VCaP (cell line): ENCODE measurements at regions not wholly inside any gene's neighbourhood (a gene's known extent, or its start where the extent isn't known, plus 50 kb on each side); places are given as distances from the start of the nearest gene placed in this dataset.
A peak's percentile ranks its signal among the peaks of the same experiment; 100 is the strongest.
"Not testable (repeated sequence)": the region's sequence is repeated elsewhere in the genome, so short reads cannot be mapped to it uniquely, and the experiment has no call there.

Source experiments
- H3K27ac ChIP-seq: fragments of 450-650 bp; 2 replicates; pipeline ENCODE4 v1.5.1; 2017
- TF ChIP-seq, protein P1 (sequence below): fragments of 450-650 bp; conservative IDR thresholded peaks from 2 replicates; pipeline ENCODE4 v1.5.1; 2017; ENCODE audit warnings: mild to moderate bottlenecking, moderate library complexity

DNA sequence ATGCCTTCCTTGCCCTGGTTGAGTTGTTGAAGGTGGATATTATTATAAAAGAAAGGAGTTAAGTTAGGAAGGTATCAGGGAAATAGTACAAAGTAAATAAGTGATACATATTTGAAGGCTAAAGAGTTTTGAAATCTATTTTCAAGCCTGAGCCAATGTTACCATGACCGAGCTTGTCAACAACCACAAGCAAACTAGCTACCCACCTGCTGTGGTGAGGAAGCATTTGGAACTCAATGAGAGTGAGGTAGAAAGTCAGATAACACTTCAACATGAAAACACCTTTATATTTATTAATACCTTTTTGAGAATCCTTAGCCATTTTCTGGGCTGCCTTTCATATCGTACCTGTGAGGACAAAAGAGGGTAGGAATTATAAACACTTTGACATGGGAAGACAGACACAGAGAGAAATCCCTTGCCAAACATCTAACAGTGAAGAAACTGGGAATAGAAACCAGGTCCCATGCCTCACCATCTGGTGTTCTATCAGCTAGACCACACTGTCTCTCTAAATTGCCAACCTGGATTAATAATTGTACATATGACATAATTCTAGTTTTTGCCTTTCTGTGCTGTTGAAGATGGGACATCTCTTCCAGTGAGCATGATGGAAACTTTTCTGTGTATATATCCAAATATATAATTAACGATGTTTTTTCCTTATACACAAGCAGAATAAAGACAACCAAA, 606.4 kb upstream of the NR3C2 start:
- H3K27ac ChIP-seq, result no peak overlapping the region
- TF ChIP-seq, protein P1, sequence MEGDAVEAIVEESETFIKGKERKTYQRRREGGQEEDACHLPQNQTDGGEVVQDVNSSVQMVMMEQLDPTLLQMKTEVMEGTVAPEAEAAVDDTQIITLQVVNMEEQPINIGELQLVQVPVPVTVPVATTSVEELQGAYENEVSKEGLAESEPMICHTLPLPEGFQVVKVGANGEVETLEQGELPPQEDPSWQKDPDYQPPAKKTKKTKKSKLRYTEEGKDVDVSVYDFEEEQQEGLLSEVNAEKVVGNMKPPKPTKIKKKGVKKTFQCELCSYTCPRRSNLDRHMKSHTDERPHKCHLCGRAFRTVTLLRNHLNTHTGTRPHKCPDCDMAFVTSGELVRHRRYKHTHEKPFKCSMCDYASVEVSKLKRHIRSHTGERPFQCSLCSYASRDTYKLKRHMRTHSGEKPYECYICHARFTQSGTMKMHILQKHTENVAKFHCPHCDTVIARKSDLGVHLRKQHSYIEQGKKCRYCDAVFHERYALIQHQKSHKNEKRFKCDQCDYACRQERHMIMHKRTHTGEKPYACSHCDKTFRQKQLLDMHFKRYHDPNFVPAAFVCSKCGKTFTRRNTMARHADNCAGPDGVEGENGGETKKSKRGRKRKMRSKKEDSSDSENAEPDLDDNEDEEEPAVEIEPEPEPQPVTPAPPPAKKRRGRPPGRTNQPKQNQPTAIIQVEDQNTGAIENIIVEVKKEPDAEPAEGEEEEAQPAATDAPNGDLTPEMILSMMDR, result no peak

DNA sequence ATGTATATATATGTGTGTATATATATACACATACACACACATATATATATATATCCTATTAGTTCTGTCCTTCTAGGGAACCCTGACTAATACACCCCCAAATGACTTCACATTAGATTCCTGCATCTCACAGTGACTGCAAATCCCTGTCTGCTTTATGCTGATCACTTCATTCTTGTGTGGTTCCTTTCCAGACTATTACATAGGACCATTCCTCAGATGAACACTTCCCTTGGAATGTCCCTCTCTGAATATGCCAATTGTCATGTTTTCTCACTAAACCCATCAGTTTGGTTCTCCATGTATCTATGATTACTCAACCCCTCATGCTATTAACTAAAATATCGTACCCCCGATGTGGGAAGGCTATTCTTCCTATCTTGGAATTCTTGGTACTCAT, 605.2 kb upstream of the NR3C2 start:
- TF ChIP-seq, protein P1, result no peak
- no peak overlapping the region for H3K27ac ChIP-seq

DNA sequence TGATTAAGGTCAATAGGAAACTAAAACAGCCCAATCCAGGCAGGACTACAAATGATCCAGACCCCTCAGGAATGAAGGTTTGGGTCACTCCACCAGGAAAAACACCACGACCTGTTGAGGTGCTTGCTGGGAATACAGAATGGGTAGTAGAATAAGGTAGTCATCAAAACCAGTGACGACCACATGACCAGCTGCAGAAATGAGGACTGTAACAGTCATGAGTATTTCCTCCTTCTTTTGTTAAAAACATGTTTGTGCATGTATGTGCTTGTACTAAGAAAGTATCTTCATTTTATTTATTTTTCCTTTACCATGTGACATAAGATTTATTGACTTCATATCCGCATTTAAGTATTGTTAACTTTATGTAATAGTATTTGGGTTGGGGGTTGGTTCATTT, 603.5 kb upstream of the NR3C2 start:
- no peak overlapping the region for H3K27ac ChIP-seq
- TF ChIP-seq, protein P1, result no peak

DNA sequence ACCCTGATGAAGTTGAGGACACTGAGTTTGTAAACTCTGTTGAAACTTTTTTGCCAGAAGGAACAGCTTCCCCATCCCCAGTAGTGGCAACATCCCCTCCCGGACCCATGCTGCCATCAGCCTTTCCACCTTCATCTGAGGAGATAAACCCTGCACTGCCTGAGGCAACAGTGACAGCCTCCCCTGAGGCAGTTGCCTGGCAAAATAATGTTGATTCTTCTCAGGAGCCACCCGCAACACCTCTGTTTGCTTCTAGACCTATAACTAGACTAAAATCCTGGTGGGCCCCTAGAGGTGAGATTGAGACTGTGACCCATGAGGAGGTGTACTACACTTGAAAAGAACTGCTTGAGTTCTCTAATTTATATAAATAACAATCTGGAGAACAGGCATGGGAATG, 597.6 kb upstream of the NR3C2 start:
- not testable (repeated sequence) for H3K27ac ChIP-seq

DNA sequence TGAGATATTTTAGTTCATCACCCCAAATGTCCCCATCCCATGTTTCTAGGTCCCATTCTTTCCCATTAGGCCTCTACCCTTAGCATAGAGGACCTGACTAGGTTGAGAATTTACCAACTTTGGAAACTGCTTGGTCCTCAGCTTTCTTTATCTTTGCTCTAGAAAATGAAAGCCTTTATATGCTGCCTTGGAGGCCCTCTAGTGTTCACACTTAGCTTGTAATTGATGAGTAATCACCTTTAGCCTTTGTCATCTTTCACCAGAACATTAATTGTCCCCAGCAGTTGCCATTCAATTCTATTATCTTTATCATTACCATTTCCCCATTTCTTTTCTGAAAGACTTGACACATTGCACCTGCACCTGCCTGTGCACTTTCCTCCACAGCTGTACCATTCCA, 589.2 kb upstream of the NR3C2 start:
- H3K27ac ChIP-seq, result no peak overlapping the region
- TF ChIP-seq, protein P1, result peak; percentile 79

DNA sequence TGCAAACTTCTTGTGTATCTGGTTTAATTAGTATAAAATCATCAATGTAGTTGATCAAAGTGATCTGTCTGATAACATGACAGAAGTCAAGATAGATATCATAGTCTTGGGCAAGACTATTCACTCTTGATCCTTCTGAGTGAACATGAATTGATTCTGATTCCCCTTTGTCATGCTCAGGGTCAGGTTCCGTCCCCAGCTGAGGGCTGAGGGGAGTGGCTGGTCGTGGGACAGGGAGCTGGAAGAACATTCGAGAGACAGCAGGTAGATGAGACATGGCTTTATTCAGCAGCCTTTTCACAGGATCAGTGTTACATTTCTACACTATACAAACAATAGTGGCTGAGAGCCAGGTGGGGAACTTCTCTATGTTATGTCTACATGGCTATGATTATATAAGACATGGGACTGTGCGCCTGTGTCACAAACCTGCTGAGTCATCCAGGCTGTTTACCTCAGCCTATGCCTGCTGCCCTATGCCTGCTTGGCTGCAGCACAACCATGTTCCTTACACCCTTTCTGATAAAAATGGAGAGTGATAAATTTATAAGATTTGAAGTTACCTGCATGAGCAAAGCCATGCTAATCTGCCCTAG, 586.9 kb upstream of the NR3C2 start:
- H3K27ac ChIP-seq, result no peak overlapping the region
- TF ChIP-seq, protein P1, result no peak

DNA sequence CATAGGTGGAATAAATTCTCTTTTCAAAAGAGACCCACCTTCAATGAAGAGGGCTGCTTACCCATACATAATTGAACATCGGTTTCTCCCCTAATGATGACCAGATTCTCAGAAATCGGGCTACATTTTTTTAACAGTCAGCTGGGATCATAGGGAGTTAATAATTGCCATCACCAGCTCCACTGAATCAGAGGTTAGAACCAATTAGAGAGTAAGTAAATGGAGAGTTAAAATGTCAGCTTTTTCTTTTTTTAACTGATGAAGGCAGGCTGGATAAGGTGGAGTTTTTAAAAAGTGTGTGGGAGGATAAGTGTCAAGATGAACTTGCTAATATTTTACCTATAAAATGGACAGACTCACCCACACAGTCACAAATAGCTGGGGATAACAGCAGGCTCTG, 584.5 kb upstream of the NR3C2 start:
- no peak overlapping the region for H3K27ac ChIP-seq
- TF ChIP-seq, protein P1, result no peak

DNA sequence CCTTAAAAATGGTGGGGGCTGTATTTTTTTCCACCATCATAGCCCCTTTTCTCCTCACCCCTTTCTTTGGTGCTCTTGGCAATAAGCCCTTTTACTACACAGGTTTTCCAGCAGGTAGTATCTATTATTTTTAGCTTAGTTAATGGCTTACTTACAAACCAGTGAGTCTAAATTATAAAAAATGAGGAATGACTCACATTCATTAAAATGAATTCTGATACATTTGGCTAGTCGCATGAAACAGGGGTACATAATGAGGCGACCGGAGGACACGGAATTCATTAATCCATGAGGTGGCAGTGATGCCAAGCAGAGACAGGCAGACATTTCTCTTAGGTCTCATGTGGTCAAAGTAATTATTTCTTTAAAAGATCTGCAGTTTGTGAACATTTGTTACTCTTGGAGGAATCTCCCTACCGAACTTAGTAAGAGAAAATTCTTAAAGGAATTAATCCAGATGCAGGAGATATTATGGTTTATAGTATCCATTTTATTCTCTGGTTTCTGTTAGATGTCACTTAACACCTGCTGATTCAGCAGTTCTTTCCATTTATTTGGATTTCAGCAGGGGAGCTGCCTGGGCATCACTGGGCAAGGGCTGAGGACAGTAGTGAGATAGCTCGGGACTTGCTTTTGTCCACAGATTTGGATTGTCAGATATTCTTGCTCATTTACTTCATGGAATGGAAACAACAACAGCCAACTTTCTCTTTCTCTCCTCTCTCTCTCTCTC, 575.0 kb upstream of the NR3C2 start:
- no peak overlapping the region for H3K27ac ChIP-seq
- TF ChIP-seq, protein P1, result no peak
